ENCODE measurements at regions not wholly inside any gene's neighbourhood (a gene's known extent, or its start where the extent isn't known, plus 50 kb on each side); places are given as distances from the start of the nearest gene placed in this dataset.

DNA sequence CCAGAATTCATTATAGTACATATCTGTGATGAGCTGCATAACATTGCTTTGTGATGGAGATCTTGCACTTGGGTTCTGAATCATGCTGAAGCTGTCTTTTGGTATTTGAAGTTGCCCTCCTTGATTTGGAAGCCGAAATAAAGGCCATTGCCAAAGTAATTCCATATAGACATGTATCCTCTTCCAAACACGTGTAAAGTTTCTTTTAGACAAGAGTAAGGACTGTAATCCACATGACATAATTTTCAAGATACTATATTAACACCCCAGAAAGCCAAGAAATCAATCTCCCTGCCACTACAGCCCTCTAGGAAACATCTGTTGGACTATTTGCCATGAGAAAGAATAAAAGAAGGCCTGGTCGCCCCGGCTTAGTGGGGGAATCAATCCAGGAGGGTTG lies 754.2 kb downstream of the FGF9 start:
- peaks cover 22% of the 10 kb centered on the region for H3K4me1 Mint-ChIP-seq (ENCODE audit: low read depth, unreplicated experiment)
- peaks cover 2% of the 10 kb centered on the region for H3K27me3 ChIP-seq (ENCODE audit: insufficient read depth, low read length)
- H3K27ac ChIP-seq (ENCODE audit: low read depth, low read length): no peak overlapping the region
- no peaks in the 10 kb centered on the region for H3K79me2 ChIP-seq (ENCODE audit: insufficient read depth, low read length)
- H3K4me1 ChIP-seq (ENCODE audit: insufficient read depth, low read length): no peaks in the 10 kb centered on the region
- H3K4me3 ChIP-seq (ENCODE audit: insufficient read depth, low read depth, low read length): no peak overlapping the region
- H2AFZ ChIP-seq (ENCODE audit: low read depth, low read length): no peak overlapping the region
- H3K27me3 Mint-ChIP-seq (ENCODE audit: low read depth, unreplicated experiment): no peaks in the 10 kb centered on the region
- no peaks in the 10 kb centered on the region for H3K9me3 ChIP-seq (ENCODE audit: insufficient read depth, low read depth, low read length)
- DNase-seq (ENCODE audit: low read depth): no peak
- no peak overlapping the region for H3K9ac ChIP-seq (ENCODE audit: low read length)
- H3K4me2 ChIP-seq (ENCODE audit: low read length): no peak overlapping the region
- no peaks in the 10 kb centered on the region for H3K36me3 ChIP-seq (ENCODE audit: insufficient read depth, low read length)
- no peaks in the 10 kb centered on the region for H4K20me1 ChIP-seq (ENCODE audit: insufficient read depth, low read length)
- TF ChIP-seq EZH2 (IDR thresholded peaks at IDR 0.05; ENCODE audit: insufficient read depth, low read length) (no peak), CTCF (IDR thresholded peaks at IDR 0.05; ENCODE audit: insufficient read depth, low read depth, low read length) (no peak)
- H3K9me3 Mint-ChIP-seq (ENCODE audit: unreplicated experiment): peaks cover 3% of the 10 kb centered on the region
- no peak overlapping the region for H3K4me3 Mint-ChIP-seq (ENCODE audit: unreplicated experiment)
- no peak for FAIRE-seq
- no peaks in the 10 kb centered on the region for H3K36me3 Mint-ChIP-seq (ENCODE audit: low read depth, unreplicated experiment)
- no peak overlapping the region for H3K27ac Mint-ChIP-seq (ENCODE audit: unreplicated experiment)

DNA sequence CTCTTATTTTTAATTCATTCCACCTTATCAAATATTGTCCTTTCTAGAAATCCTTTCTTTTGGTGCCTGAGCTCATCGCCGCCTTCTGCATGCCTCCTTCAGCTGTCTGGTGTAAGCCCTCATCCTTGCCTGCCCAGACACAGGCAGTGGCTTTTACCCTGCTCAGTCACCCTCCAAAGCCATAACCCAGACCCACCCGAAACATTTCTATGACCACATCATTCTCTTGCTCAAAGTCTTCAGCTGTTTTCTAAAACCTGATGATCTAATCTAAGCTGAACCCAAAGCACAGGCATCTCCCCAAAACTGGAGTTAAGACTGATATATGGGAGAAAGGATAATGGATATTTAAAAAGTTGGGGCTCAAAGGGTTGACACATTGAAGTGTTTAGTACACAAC lies 753.7 kb upstream of the SGCG start:
- Mint-ChIP-seq H3K36me3 (ENCODE audit: low read depth, unreplicated experiment) (no peaks in the 10 kb centered on the region), H3K9me3 (ENCODE audit: unreplicated experiment) (peaks cover 3% of the 10 kb centered on the region), H3K27me3 (ENCODE audit: low read depth, unreplicated experiment) (no peaks in the 10 kb centered on the region), H3K4me1 (ENCODE audit: low read depth, unreplicated experiment) (peaks cover 17% of the 10 kb centered on the region), H3K4me3 (ENCODE audit: unreplicated experiment) (no peak overlapping the region), H3K27ac (ENCODE audit: unreplicated experiment) (peak overlapping the region; percentile 53)
- Histone ChIP-seq H3K9me3 (ENCODE audit: insufficient read depth, low read depth, low read length) (no peaks in the 10 kb centered on the region), H3K27ac (ENCODE audit: low read depth, low read length) (no peak overlapping the region), H3K27me3 (ENCODE audit: insufficient read depth, low read length) (peaks cover 2% of the 10 kb centered on the region), H3K4me1 (ENCODE audit: insufficient read depth, low read length) (no peaks in the 10 kb centered on the region), H3K9ac (ENCODE audit: low read length) (no peak overlapping the region), H3K4me3 (ENCODE audit: insufficient read depth, low read depth, low read length) (no peak overlapping the region), H3K79me2 (ENCODE audit: insufficient read depth, low read length) (no peaks in the 10 kb centered on the region), H3K36me3 (ENCODE audit: insufficient read depth, low read length) (no peaks in the 10 kb centered on the region), H2AFZ (ENCODE audit: low read depth, low read length) (no peak overlapping the region), H4K20me1 (ENCODE audit: insufficient read depth, low read length) (no peaks in the 10 kb centered on the region), H3K4me2 (ENCODE audit: low read length) (no peak overlapping the region)
- no peak for FAIRE-seq
- DNase-seq (ENCODE audit: low read depth): no peak
- TF ChIP-seq EZH2 (IDR thresholded peaks at IDR 0.05; ENCODE audit: insufficient read depth, low read length): no peak

DNA sequence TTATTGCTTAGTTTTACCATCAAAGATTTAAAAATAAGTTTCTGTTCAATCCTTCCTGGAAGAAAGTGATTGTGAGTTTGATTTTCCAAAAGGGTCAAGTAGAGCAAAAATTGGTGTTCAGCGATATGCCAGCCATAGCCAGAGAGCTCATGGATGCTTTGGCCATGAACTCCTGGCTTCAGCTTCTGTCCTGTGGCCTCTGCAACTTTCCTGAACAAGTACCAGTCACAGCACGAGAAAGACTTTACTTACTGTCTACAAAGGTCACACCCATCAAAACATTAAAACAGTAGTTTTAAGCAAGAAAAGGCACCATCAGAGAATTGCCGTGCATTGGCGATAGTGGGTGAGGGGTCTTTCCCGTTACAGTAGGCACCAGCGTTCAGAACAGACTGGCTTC lies 753.0 kb upstream of the SGCG start:
- H4K20me1 ChIP-seq (ENCODE audit: insufficient read depth, low read length): no peaks in the 10 kb centered on the region
- no peaks in the 10 kb centered on the region for H3K79me2 ChIP-seq (ENCODE audit: insufficient read depth, low read length)
- FAIRE-seq: no peak
- no peak overlapping the region for H3K4me3 ChIP-seq (ENCODE audit: insufficient read depth, low read depth, low read length)
- peaks cover 5% of the 10 kb centered on the region for H3K9me3 Mint-ChIP-seq (ENCODE audit: unreplicated experiment)
- H3K27ac ChIP-seq (ENCODE audit: low read depth, low read length): no peak overlapping the region
- no peak overlapping the region for H3K9ac ChIP-seq (ENCODE audit: low read length)
- no peak overlapping the region for H3K4me3 Mint-ChIP-seq (ENCODE audit: unreplicated experiment)
- TF ChIP-seq EZH2 (IDR thresholded peaks at IDR 0.05; ENCODE audit: insufficient read depth, low read length) (no peak), CTCF (IDR thresholded peaks at IDR 0.05; ENCODE audit: insufficient read depth, low read depth, low read length) (no peak)
- H3K27ac Mint-ChIP-seq (ENCODE audit: unreplicated experiment): no peak overlapping the region
- H3K36me3 Mint-ChIP-seq (ENCODE audit: low read depth, unreplicated experiment): no peaks in the 10 kb centered on the region
- no peak overlapping the region for H3K4me2 ChIP-seq (ENCODE audit: low read length)
- no peaks in the 10 kb centered on the region for H3K9me3 ChIP-seq (ENCODE audit: insufficient read depth, low read depth, low read length)
- H3K27me3 Mint-ChIP-seq (ENCODE audit: low read depth, unreplicated experiment): no peaks in the 10 kb centered on the region
- H3K4me1 ChIP-seq (ENCODE audit: insufficient read depth, low read length): no peaks in the 10 kb centered on the region
- H2AFZ ChIP-seq (ENCODE audit: low read depth, low read length): no peak overlapping the region
- no peak for DNase-seq (ENCODE audit: low read depth)
- peaks cover 2% of the 10 kb centered on the region for H3K27me3 ChIP-seq (ENCODE audit: insufficient read depth, low read length)
- H3K4me1 Mint-ChIP-seq (ENCODE audit: low read depth, unreplicated experiment): peaks cover 17% of the 10 kb centered on the region
- H3K36me3 ChIP-seq (ENCODE audit: insufficient read depth, low read length): no peaks in the 10 kb centered on the region
